ENCODE measurements at regions not wholly inside any gene's neighbourhood (a gene's known extent, or its start where the extent isn't known, plus 50 kb on each side); places are given as distances from the start of the nearest gene placed in this dataset.
"Not testable (repeated sequence)": the region's sequence is repeated elsewhere in the genome, so short reads cannot be mapped to it uniquely, and the experiment has no call there.

GRCh38 chr5:88666761-88667495 lies 216.1 kb downstream of the MEF2C start:
- DNase-seq: no peak

DNA sequence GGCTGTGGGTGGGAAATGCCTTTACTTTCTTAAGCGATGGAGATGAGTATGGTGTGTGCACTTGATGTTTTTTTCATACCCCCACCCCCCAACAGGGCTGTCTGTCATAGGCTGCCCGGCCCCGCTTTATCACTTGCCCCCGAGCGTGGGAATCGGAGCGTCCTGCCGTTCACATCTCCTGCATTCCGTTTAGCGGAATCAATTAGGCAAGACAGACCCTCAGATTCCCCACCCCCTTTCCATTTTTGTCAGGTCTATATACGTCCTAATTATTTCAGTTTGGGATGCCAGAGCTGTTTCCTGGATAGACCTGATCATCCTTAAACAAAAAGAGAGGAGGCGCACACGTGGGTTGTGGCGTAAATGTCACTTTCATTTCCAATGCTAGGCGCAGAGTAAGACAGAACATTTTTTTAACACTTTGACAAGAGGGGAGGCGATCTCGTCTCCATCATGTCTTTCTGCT lies 217.2 kb downstream of the MEF2C start:
- DNase-seq: no peak

- no peak for DNase-seq
These were observed 218.3 kb downstream of the MEF2C start for GRCh38 chr5:88664645-88665044.

DNA sequence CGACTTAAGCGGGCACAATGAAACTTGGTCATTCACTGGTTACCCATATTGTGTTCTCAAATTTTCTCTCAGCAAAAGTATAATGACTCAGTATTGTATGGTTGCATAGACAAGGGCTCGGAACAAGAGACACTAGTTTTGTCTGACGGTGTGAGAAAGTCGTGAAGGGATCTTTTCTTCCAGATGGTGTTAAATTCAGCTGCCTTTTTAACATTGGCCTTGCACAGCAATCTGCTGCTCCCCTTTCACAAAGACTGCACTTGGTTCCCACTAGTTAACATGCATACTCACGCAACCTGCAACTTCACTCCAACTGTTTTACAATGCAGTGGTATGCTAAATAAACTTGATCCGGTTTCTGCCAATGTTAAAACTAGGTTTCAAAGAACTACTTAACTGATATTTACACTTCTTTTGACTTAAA lies 219.2 kb downstream of the MEF2C start:
- DNase-seq: no peak

DNA sequence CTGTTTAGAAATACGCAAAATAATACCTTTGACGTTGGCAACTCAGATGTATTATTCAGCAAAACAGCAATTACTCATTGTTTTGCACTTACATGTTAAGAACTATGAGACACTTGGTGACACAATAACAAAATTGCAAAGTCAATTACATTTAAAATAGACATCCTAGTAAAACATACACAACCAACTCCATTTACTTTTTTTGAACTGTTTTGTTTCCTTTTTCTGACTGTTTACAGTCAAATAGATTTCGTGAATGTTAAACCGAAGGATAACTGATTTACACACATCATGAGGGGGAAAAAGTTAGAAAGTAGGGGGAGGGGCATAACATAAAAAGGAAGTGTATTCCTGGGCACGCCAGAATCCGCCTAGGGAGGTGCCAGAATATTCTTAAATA lies 220.1 kb downstream of the MEF2C start:
- no peak for DNase-seq

DNA sequence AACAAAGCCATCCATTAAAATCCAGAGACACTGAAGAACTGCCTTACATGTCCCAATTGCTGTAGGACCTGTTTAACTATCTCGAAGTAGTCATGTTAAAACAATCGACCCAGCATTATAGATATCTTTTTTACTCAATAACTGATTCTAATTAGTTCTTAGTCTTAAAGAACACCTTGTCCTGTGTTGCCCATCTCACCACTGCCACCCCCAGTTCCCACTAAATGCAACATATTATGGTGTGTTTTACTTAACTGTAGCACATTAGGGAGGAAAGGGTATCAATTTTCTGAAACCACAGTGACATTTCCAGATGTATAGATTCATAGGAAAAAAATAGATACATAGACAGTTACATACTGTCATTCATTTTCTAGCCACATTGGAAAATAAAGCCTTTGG lies 221.2 kb downstream of the MEF2C start:
- DNase-seq: no peak

DNA sequence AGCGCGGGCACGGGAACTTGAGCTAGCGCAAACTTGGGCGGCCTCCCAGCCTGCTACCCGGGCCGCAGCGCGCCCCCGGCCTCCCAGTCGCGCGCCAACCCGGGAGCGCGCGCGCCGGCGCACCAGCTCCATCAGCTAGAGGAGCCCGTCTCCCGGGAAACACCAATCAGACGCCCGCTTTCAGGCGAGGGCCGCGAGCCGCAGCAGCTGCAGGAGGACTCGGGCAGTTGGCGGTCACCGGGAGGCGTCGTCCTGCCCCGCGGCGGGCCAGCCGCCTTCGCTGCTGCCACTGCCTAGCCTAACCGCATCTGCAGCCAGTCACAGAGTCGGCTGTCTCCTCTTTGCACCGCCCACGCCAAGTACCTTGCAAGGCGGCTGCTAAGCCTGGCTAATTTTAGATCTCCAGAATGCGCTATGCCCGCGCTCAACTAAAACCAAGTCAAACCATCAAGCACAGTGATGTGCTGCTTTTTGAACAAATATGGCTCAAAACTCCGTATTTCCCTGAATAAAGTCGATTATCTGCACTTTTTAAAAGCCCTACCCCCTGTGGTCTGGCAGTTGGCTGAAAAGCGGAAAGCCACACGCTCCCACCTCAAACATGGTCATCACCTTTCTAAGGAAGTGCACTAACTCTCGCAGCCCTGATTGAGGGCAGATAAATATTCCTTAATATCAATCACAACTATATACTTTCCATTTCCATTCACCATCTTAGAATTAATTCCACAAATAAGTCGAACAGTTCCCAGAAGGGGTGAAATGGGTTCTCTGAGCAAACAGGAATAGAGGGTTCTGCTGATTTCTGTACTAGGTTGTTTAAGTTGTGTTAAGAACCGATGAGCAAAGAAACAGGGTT lies 221.8 kb downstream of the MEF2C start:
- DNase-seq: no peak

DNA sequence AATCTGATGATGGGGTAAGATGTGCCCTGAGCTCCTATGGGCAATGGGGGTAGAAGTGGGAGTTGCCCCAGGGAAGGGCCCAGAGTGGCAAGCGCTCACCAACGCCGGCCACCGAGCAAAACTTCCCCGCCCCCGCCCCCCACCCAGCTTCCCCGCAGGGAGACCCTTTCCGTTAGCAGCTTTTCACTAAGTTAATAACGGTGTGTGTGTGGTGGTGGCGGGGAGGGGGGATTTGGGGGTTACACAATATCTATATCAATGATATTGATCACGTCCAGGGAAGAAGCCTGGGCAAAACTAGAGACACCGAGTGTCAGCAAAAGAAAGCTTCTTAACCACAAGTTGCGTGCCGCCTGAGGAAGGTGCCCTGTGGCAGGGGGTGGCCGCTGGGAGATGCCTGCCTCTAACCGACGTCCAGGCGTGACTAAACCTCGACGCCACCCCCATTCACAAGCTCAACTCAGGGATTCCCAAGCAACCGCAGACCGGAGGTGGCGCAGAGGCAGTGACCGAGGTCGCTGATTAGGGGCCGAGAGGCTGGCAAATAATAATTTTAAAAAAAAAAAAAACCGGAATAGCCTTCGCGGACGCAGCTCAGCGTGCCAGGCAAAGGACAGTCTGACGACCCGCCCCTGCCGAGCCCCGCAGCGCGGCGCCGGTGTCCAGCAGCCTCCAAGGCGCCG lies 222.6 kb downstream of the MEF2C start:
- DNase-seq: no peak

- DNase-seq: no peak
These were observed 223.3 kb downstream of the MEF2C start for GRCh38 chr5:88659529-88660263.

GRCh38 chr5:88658886-88659285 lies 224.1 kb downstream of the MEF2C start:
- DNase-seq: no peak

DNA sequence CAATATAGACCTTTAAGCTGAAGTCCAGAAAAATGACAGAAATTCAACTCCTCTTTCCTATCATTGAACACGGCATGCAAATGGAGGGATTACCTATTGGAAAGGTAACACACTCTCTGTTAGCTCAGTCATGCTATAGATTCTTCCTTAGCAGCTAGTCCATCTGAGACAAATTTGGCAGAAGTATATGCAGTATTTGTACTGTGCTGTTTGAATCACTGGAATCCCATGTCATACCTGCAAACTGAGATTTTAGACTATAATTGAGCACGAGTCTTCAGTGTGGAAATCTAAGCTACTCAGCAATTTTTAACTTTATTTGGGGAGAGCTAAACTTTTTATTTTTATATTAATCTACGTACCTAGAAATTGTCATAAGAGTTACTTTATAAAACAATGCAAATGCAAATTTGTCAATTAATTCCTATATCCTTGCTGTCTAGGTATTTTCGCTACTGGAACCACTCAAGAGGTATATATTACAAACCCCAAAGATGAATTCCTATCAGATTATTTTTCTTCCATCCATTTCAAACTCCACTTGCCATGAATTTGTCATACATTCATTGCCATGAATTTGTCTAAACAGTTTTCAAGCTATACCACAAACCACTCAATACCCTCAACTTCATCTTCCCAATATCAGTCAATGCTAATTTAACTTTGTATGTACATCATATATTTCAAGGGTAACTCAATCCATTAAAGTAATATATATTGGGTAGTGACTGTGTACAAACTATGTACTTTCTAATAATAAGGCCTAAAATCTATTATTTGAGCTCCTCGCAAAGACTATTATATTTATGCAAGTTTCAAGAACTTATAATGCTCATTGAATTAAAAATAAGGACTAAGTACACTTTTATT lies 224.8 kb downstream of the MEF2C start:
- DNase-seq: no peak

- DNase-seq: no peak
These were observed 225.8 kb downstream of the MEF2C start for GRCh38 chr5:88657136-88657535.

DNA sequence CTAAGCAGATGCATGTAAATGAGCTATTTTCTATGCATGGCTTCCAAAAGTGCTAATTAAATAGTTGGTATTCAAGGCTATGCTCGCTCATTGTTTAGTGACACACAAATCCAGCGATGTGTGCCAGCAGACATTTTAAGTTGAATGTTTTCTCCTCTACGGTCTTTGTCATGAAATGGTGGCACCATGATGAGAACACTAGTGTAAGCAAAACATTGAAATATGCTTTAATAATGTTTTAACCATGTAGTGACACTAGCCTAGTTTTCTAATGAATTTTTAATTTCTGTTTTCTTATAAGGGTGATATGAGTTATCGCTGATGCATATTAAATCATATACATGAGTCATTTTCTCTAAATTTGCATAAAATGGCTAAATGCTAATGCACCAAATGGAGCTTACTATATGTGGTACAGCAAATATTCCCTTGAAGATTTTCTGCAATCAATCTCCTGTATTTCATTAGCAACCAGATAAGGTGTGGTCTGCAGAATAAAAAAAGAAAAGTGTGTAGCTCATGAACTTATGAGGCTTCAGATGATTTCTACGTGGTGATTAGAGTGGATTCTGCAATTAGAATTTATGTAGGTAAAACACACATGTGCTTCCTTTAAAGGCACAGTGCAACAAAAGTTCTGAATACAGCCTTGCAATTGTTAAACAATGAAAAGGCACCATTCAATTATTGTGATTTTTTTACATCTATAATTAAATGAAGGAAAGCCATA lies 226.6 kb downstream of the MEF2C start:
- DNase-seq: no peak

DNA sequence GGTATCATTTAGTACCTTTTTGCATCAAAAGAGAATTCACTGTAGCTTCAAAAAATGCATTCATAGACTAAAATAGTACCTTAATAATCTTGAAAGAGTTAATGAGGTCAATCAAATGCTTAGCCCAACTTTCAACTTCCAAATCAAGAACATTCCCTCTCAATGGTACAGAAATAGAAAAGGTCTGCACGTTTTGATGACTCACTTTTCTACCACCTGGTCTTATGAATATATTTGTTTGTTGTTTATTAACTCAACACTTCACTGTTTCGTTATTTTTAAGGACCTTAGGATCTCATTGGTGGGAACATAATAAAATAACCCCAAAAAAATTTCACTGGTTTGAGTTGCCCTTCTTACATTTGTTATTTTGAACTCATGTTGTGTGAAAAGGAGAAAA lies 229.5 kb downstream of the MEF2C start:
- no peak for DNase-seq

DNA sequence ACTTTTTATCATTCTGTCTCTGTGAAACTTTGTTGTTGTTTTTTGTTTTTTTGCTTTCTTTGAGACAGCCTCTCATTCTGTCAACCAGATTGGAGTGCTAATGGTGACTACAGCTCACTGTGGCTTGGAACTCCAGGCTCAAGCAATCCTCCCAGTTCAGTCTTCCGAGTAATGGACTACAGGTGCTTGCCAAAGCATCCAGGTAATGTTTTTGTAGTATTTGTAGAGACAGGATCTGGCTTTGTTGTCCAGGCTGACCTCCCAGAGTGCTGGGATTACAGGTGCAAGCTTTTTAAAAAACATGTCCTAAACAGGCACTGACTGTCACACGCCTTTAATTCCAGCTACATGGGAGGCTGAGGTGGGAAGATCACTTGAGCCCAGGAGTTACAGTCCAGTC lies 235.1 kb downstream of the MEF2C start:
- no peak for DNase-seq

DNA sequence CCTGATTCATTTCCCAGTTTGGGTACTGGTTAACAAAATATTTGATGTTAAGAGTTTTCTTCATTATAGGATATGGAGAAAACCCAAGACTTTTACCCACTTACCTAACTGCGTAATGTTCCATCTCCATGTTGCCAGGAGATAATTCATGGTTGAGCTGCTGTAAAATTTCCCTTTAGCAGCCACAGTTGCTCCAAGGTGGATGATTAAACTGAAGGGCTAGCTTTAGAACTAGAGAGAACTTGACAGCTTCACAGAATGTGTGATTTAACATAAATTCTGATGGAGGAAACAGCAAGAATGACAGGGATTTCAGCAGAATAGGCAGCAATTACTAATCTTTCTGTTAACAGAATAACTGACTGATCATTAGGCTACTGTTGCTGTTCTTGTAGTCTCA lies 236.1 kb downstream of the MEF2C start:
- no peak for DNase-seq

DNA sequence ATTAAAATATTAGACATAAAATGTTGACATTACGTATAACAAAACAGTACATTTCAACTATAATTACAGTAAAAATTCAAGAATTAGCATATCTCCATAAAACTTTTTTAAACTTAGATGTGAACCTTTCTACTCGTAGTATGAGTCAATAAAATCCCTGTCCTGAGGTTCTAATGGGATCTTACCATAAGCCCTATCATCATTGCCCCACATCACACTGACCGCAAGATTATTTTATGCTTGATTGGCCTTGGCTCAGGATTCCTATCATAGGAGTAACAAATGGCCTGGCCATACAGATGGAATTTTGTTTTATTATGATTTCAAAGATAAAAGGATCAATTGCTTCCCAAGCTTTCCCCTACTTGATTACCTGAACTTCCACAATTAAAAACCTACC lies 238.3 kb downstream of the MEF2C start:
- DNase-seq: no peak

- no peak for DNase-seq
These were observed 239.7 kb downstream of the MEF2C start for GRCh38 chr5:88643315-88643714.

DNA sequence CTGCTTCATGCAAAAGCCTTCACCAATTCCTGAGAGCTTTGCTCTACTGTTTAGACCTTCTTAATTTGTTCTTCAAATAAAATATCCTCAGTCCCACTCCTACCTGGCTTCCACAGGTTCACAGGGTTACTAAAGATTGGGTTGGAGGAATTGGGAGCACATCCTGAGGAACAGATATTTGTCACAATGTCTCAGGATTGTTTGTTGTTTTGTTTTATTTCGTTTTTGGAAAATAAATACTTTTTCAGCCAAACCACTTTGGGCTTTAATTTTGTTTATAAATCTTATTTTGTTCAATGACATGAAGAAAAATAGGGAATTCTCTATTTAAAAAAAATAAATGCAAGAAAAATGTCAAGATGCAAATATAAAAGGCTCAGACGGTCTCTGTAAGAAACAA lies 249.0 kb downstream of the MEF2C start:
- DNase-seq: no peak

- DNase-seq: not testable (repeated sequence)
These were observed 260.1 kb downstream of the MEF2C start for GRCh38 chr5:88622890-88623289.

DNA sequence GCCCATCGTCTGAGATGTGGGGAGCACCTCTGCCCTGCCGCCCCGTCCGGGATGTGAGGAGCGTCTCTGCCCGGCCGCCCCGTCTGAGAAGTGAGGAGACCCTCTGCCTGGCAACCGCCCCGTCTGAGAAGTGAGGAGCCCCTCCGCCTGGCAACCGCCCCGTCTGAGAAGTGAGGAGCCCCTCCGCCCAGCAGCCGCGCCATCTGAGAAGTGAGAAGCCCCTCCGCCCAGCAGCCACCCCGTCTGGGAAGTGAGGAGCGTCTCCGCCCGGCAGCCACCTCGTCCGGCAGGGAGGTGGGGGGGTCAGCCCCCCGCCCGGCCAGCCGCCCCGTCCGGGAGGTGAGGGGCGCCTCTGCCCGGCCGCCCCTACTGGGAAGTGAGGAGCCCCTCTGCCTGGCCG lies 267.2 kb downstream of the MEF2C start:
- not testable (repeated sequence) for DNase-seq

All from CD4-positive, alpha-beta T cell treated with Interleukin-6 for 4 hours (primary cell).